B cell (primary cell): ENCODE measurements at regions not wholly inside any gene's neighbourhood (a gene's known extent, or its start where the extent isn't known, plus 50 kb on each side); places are given as distances from the start of the nearest gene placed in this dataset.

Source experiments
- ATAC-seq: fragments of 200-7000 bp; cut with Tn5 transposase; one replicate; pipeline ENCODE4 v1.10.0; 2021; ENCODE audit warnings: low read depth, mild to moderate bottlenecking, moderate number of reproducible peaks, moderate library complexity
- CTCF ChIA-PET: fragments of 350-600 bp; sonication (Branson Sonifier 250); formaldehyde crosslinking; loops from one replicate; lab custom pipeline; 2021; ENCODE audit warnings: antibody characterized with exemption, inconsistent platforms; lab: Charles Lee
- POLR2A ChIA-PET: fragments of 350-600 bp; sonication (Branson Sonifier 250); formaldehyde crosslinking; loops from one replicate; lab custom pipeline; 2021; ENCODE audit warnings: antibody characterized with exemption; lab: Charles Lee
- DNase-seq: peaks from one replicate; pipeline ENCODE4 v3.0.0; 2013
- H2AFZ ChIP-seq: 2 replicates; pipeline ENCODE4 v1.6.1; 2012; ENCODE audit warnings: mild to moderate bottlenecking, low read depth, low read length; ENCODE audit not compliant: insufficient read depth, poor library complexity, severe bottlenecking
- H3K27ac ChIP-seq, 2 donors: 1 replicate in 1 of 2; 2 replicates in 1 of 2; pipeline ENCODE4 v1.5.1; 2012 to 2013; ENCODE audit warnings: low read length in 2 of 2, mild to moderate bottlenecking in 2 of 2, moderate library complexity in 1 of 2
- H3K27me3 ChIP-seq, 4 experiments: fragments of 200-600 bp in 1 of 4; sonication (generic) in 1 of 4; replicated peaks in 1 of 4; 1 replicate in 2 of 4; 2 replicates in 2 of 4; pipeline versions ENCODE4 v1.6.1 to v1.7.0; 2013 to 2016; ENCODE audit warnings: low read length in 3 of 4, mild to moderate bottlenecking in 2 of 4, mixed read lengths in 1 of 4, moderate library complexity in 1 of 4; ENCODE audit not compliant: insufficient read depth in 4 of 4, control insufficient read depth in 3 of 4; ENCODE audit errors: control extremely low read depth in 1 of 4
- H3K36me3 ChIP-seq, 2 experiments: replicated peaks in 1 of 2; 1 replicate in 1 of 2; 2 replicates in 1 of 2; pipeline versions ENCODE4 v1.6.1 to v1.7.1; 2013; ENCODE audit warnings: low read length in 1 of 2; ENCODE audit not compliant: insufficient read depth in 2 of 2, control insufficient read depth in 1 of 2; ENCODE audit errors: control extremely low read depth in 1 of 2, extremely low read depth in 1 of 2
- H3K4me1 ChIP-seq, 2 donors: fragments of 200-600 bp in 1 of 2; sonication (generic) in 1 of 2; 1 replicate in 1 of 2; 2 replicates in 1 of 2; pipeline versions ENCODE4 v1.5.1 to v1.6.1; 2013 to 2017; ENCODE audit warnings: low read length in 2 of 2; ENCODE audit not compliant: control insufficient read depth in 2 of 2, insufficient read depth in 2 of 2
- H3K4me2 ChIP-seq: replicated peaks from 2 replicates; pipeline ENCODE3; 2012; ENCODE audit warnings: mild to moderate bottlenecking, low read depth, low read length; ENCODE audit not compliant: poor library complexity, severe bottlenecking
- H3K4me3 ChIP-seq, 5 experiments: fragments of 200-600 bp in 1 of 5; sonication (generic) in 1 of 5; 1 replicate in 3 of 5; 2 replicates in 2 of 5; pipeline versions ENCODE4 v1.5.1 to v1.7.0; 2011 to 2016; ENCODE audit warnings: low read length in 4 of 5, mild to moderate bottlenecking in 4 of 5, low read depth in 2 of 5, control low read depth in 1 of 5, moderate library complexity in 1 of 5; ENCODE audit not compliant: insufficient read depth in 1 of 5; ENCODE audit errors: control extremely low read depth in 1 of 5, extremely low read depth in 1 of 5
- H3K79me2 ChIP-seq: fragments of 200-600 bp; sonication (generic); one replicate; pipeline ENCODE4 v1.6.0; 2016; ENCODE audit warnings: low read length; ENCODE audit not compliant: control insufficient read depth, insufficient read depth
- H3K9ac ChIP-seq: fragments of 200-600 bp; sonication (generic); 2 replicates; pipeline ENCODE4 v1.6.1; 2017; ENCODE audit warnings: mild to moderate bottlenecking, low read length, moderate library complexity
- H3K9me3 ChIP-seq, 3 donors: one replicate each; pipeline versions ENCODE4 v1.6.1 to v1.7.1; 2013; ENCODE audit warnings: low read length in 2 of 3; ENCODE audit not compliant: control insufficient read depth in 2 of 3, insufficient read depth in 1 of 3; ENCODE audit errors: control extremely low read depth in 1 of 3
- H4K20me1 ChIP-seq: 2 replicates; pipeline ENCODE4 v1.6.0; 2012; ENCODE audit warnings: mild to moderate bottlenecking, low read length; ENCODE audit not compliant: insufficient read depth, control insufficient read depth, poor library complexity, severe bottlenecking
- H3K27ac Mint-ChIP-seq: one replicate; pipeline ENCODE4 v1.8.0; 2021; ENCODE audit warnings: mixed read lengths
- H3K27me3 Mint-ChIP-seq: one replicate; pipeline ENCODE4 v1.8.0; 2021; ENCODE audit warnings: mixed read lengths
- H3K4me1 Mint-ChIP-seq: one replicate; pipeline ENCODE4 v1.8.0; 2021; ENCODE audit warnings: mixed read lengths
- H3K4me3 Mint-ChIP-seq: one replicate; pipeline ENCODE4 v1.8.0; 2021; ENCODE audit warnings: mixed read lengths
- H3K9me3 Mint-ChIP-seq: one replicate; pipeline ENCODE4 v1.8.0; 2022; ENCODE audit warnings: mixed read lengths; ENCODE audit not compliant: insufficient read depth
- EZH2 ChIP-seq: IDR thresholded peaks from 2 replicates; pipeline ENCODE4 v1.6.1; 2012; ENCODE audit warnings: borderline replicate concordance, low read depth, mild to moderate bottlenecking, moderate library complexity, low read length; ENCODE audit not compliant: insufficient read depth, poor library complexity, severe bottlenecking
- WGBS: methylation state at CpG from one replicate; pipeline ENCODE4 v1.1.5; 2013; ENCODE audit warnings: missing lambda C conversion rate; ENCODE audit not compliant: insufficient coverage; 5-methylcytosine and 5-hydroxymethylcytosine counted together
- intact Hi-C: fragments of 100-400 bp; cut with micrococcal nuclease; formaldehyde crosslinking; loops from one replicate; pipeline ENCODE4 v1.10.0; 2022
- TF ChIP-seq, protein P1 (sequence below): fragments of 200-600 bp; IDR thresholded peaks from one replicate; pipeline ENCODE4 v1.8.0; 2022; ENCODE audit warnings: antibody characterized with exemption, mild to moderate bottlenecking

DNA sequence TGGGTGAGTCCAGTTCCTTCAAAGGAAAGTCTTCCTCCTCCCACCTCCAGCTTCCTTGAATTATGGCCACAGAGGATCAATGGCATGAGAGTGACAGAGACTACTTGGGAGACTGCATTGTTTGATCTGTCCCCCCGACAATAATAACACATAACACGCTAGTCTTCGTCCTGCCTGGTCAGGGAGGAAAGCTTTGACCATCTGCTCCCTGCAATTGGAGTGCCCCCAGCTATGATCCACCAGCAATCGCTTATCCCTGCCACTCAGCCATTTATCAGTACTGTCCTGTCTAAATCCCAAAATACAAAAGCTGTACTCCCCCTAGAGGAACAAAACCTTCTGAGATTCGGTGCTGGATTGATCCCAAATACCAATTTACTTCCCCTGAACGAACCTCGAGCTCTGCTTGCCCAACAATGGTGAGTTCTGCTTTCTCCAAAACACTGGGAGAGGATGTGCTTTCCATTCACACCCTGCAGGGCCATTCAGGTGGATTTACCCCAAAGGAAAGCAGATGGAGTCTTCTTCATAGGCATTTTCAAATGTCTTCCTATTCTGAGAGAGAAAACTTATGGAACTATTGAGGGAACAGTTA, 466.7 kb downstream of the TSHZ3 start:
- Histone ChIP-seq H3K4me1 (no peaks in the 10 kb centered on the region), H2AFZ (no peak overlapping the region), H3K36me3 (no peaks in the 10 kb centered on the region), H3K9me3 (peaks cover 0 to 34% (median 0%) of the 10 kb centered on the region in 3 donors), H3K79me2 (no peaks in the 10 kb centered on the region), H3K27me3 (no peaks in the 10 kb centered on the region), H3K4me3 (no peak overlapping the region), H3K4me2 (no peak overlapping the region), H4K20me1 (no peaks in the 10 kb centered on the region), H3K9ac (no peak overlapping the region), H3K27ac (no peak overlapping the region)
- intact Hi-C loops, result no loop called here
- WGBS, result 64% methylated on average over 7 of the region's 7 CpGs
- ChIA-PET CTCF (no interaction called here), POLR2A (no interaction called here)
- Mint-ChIP-seq H3K4me3 (no peak overlapping the region), H3K9me3 (no peaks in the 10 kb centered on the region), H3K27me3 (no peaks in the 10 kb centered on the region), H3K4me1 (no peaks in the 10 kb centered on the region), H3K27ac (no peak overlapping the region)
- TF ChIP-seq, protein P1, sequence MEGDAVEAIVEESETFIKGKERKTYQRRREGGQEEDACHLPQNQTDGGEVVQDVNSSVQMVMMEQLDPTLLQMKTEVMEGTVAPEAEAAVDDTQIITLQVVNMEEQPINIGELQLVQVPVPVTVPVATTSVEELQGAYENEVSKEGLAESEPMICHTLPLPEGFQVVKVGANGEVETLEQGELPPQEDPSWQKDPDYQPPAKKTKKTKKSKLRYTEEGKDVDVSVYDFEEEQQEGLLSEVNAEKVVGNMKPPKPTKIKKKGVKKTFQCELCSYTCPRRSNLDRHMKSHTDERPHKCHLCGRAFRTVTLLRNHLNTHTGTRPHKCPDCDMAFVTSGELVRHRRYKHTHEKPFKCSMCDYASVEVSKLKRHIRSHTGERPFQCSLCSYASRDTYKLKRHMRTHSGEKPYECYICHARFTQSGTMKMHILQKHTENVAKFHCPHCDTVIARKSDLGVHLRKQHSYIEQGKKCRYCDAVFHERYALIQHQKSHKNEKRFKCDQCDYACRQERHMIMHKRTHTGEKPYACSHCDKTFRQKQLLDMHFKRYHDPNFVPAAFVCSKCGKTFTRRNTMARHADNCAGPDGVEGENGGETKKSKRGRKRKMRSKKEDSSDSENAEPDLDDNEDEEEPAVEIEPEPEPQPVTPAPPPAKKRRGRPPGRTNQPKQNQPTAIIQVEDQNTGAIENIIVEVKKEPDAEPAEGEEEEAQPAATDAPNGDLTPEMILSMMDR, result no peak
- TF ChIP-seq EZH2, result no peak
- DNase-seq (no peak), ATAC-seq (no peak)

DNA sequence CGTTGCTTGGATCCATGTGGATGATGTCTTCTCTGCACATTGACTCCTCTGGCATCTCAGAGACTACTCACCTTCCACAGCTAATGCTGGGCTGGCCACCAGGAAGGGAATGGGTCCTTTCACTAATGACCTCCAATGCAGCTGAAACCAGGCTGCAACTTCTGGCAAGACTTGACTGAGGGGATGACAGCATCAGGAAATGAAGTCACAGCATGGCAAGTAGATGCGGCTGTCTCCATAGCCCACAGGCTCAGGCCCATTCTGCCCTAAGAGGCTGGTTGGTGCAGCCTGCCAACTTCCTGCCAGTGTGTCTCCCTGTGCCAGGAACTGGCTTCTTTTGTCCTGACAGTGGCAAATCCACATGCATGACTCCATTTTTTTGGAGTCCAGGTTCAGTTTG, 467.3 kb downstream of the TSHZ3 start:
- no peak overlapping the region for H3K4me3 Mint-ChIP-seq
- ChIA-PET POLR2A (no interaction called here), CTCF (no interaction called here)
- H3K9me3 Mint-ChIP-seq, result no peaks in the 10 kb centered on the region
- Histone ChIP-seq H3K4me3 (no peak overlapping the region), H2AFZ (no peak overlapping the region), H3K36me3 (no peaks in the 10 kb centered on the region), H3K27ac (no peak overlapping the region), H3K4me1 (no peaks in the 10 kb centered on the region), H3K9me3 (peaks cover 0 to 30% (median 0%) of the 10 kb centered on the region in 3 donors), H3K9ac (no peak overlapping the region), H3K4me2 (no peak overlapping the region), H3K79me2 (no peaks in the 10 kb centered on the region), H4K20me1 (no peaks in the 10 kb centered on the region), H3K27me3 (no peaks in the 10 kb centered on the region)
- ATAC-seq (no peak), DNase-seq (no peak)
- 76% methylated on average over 2 of the region's 2 CpGs for WGBS
- intact Hi-C loops, result no loop called here
- TF ChIP-seq, protein P1, result no peak
- TF ChIP-seq EZH2, result no peak
- H3K27me3 Mint-ChIP-seq, result no peaks in the 10 kb centered on the region
- no peaks in the 10 kb centered on the region for H3K4me1 Mint-ChIP-seq
- H3K27ac Mint-ChIP-seq, result no peak overlapping the region
